ENCODE measurements at regions not wholly inside any gene's neighbourhood (a gene's known extent, or its start where the extent isn't known, plus 50 kb on each side); places are given as distances from the start of the nearest gene placed in this dataset.

- TF ChIP-seq, protein P1, sequence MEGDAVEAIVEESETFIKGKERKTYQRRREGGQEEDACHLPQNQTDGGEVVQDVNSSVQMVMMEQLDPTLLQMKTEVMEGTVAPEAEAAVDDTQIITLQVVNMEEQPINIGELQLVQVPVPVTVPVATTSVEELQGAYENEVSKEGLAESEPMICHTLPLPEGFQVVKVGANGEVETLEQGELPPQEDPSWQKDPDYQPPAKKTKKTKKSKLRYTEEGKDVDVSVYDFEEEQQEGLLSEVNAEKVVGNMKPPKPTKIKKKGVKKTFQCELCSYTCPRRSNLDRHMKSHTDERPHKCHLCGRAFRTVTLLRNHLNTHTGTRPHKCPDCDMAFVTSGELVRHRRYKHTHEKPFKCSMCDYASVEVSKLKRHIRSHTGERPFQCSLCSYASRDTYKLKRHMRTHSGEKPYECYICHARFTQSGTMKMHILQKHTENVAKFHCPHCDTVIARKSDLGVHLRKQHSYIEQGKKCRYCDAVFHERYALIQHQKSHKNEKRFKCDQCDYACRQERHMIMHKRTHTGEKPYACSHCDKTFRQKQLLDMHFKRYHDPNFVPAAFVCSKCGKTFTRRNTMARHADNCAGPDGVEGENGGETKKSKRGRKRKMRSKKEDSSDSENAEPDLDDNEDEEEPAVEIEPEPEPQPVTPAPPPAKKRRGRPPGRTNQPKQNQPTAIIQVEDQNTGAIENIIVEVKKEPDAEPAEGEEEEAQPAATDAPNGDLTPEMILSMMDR (IDR thresholded peaks at IDR 0.05) = no peak
- no peak for TF ChIP-seq POLR2A (IDR thresholded peaks at IDR 0.05)
These were observed 252.2 kb downstream of the DLL1 start for GRCh38 chr6:170038708-170039107.

Measured in testis (tissue), 2 donors.